HEK293 (cell line): ENCODE measurements at regions not wholly inside any gene's neighbourhood (a gene's known extent, or its start where the extent isn't known, plus 50 kb on each side); places are given as distances from the start of the nearest gene placed in this dataset.

Experiments used
- GLI4 ChIP-seq: fragments of 450-650 bp; formaldehyde crosslinking; IDR thresholded peaks from 2 replicates; pipeline ENCODE4 v1.5.1; 2016; ENCODE audit warnings: missing biosample characterization, missing genetic modification characterization
- HOXC10 ChIP-seq: sonication (generic); formaldehyde crosslinking; IDR thresholded peaks from 2 replicates; pipeline ENCODE4 v1.8.1; 2023; ENCODE audit warnings: mild to moderate bottlenecking, missing genetic modification reagents
- OVOL3 ChIP-seq: fragments of 450-650 bp; formaldehyde crosslinking; IDR thresholded peaks from 2 replicates; pipeline ENCODE4 v1.5.1; 2016; ENCODE audit warnings: missing biosample characterization, missing genetic modification characterization
- SP2 ChIP-seq: fragments of 450-650 bp; formaldehyde crosslinking; IDR thresholded peaks from 2 replicates; pipeline ENCODE4 v1.5.1; 2016; ENCODE audit warnings: missing biosample characterization, missing genetic modification characterization
- TCF7L2 ChIP-seq: IDR thresholded peaks from 2 replicates; pipeline ENCODE4 v1.6.1; 2011; ENCODE audit warnings: low read depth, mild to moderate bottlenecking, inconsistent platforms, low read length, moderate library complexity, borderline replicate concordance
- ZNF138 ChIP-seq: fragments of 450-650 bp; formaldehyde crosslinking; IDR thresholded peaks from 2 replicates; pipeline ENCODE4 v1.5.1; 2016; ENCODE audit warnings: missing biosample characterization, missing genetic modification characterization, borderline replicate concordance
- ZNF221 ChIP-seq: fragments of 450-650 bp; formaldehyde crosslinking; IDR thresholded peaks from 2 replicates; pipeline ENCODE4 v1.5.1; 2017; ENCODE audit warnings: missing biosample characterization, missing genetic modification characterization, borderline replicate concordance
- ZNF660 ChIP-seq: fragments of 450-650 bp; IDR thresholded peaks from 2 replicates; pipeline ENCODE4 v1.5.1; 2018; ENCODE audit warnings: missing biosample characterization, mild to moderate bottlenecking, missing genetic modification characterization
- TF ChIP-seq, protein P1 (sequence below): fragments of 450-650 bp; formaldehyde crosslinking; IDR thresholded peaks from 2 replicates; pipeline ENCODE4 v1.5.1; 2017; ENCODE audit warnings: missing biosample characterization, mild to moderate bottlenecking, missing genetic modification characterization, moderate library complexity
- TF ChIP-seq, protein P2 (sequence below): fragments of 450-650 bp; formaldehyde crosslinking; IDR thresholded peaks from 2 replicates; pipeline ENCODE4 v1.5.1; 2016; ENCODE audit warnings: missing biosample characterization, missing genetic modification characterization

DNA sequence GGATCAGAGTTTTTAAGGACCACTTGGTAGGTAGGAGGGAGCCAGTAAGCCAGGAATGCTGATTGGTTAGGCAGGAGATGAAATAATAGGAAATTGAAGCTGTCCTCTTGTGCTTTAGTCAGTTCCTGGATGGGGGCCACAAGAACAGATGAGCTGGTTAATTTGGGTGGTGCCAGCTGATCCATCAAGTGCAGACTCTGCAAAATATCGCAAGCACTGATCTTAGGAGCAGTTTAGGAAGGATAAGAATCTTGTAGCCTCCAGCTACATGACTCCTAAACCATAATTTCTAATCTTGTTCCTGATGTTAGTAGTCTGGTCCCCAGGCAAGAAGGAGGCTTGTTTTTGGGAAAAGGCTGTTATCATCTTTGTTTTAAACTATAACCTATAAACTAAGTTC is 117.9 kb upstream of the GPR12 start:
- TF ChIP-seq ZNF138 (tag by site-specific recombination) (no peak), HOXC10 (CRISPR knock-in tag) (no peak), ZNF660 (tag by site-specific recombination) (no peak), TCF7L2 (no peak), OVOL3 (tag by site-specific recombination) (no peak), SP2 (tag by site-specific recombination) (no peak), GLI4 (tag by site-specific recombination) (no peak), ZNF221 (tag by site-specific recombination) (no peak)
- TF ChIP-seq, protein P1, sequence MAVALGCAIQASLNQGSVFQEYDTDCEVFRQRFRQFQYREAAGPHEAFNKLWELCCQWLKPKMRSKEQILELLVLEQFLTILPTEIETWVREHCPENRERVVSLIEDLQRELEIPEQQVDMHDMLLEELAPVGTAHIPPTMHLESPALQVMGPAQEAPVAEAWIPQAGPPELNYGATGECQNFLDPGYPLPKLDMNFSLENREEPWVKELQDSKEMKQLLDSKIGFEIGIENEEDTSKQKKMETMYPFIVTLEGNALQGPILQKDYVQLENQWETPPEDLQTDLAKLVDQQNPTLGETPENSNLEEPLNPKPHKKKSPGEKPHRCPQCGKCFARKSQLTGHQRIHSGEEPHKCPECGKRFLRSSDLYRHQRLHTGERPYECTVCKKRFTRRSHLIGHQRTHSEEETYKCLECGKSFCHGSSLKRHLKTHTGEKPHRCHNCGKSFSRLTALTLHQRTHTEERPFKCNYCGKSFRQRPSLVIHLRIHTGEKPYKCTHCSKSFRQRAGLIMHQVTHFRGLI (tag by site-specific recombination), result no peak
- TF ChIP-seq, protein P2, sequence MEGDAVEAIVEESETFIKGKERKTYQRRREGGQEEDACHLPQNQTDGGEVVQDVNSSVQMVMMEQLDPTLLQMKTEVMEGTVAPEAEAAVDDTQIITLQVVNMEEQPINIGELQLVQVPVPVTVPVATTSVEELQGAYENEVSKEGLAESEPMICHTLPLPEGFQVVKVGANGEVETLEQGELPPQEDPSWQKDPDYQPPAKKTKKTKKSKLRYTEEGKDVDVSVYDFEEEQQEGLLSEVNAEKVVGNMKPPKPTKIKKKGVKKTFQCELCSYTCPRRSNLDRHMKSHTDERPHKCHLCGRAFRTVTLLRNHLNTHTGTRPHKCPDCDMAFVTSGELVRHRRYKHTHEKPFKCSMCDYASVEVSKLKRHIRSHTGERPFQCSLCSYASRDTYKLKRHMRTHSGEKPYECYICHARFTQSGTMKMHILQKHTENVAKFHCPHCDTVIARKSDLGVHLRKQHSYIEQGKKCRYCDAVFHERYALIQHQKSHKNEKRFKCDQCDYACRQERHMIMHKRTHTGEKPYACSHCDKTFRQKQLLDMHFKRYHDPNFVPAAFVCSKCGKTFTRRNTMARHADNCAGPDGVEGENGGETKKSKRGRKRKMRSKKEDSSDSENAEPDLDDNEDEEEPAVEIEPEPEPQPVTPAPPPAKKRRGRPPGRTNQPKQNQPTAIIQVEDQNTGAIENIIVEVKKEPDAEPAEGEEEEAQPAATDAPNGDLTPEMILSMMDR (tag by site-specific recombination), result no peak
